CMK (cell line): ENCODE measurements at regions not wholly inside any gene's neighbourhood (a gene's known extent, or its start where the extent isn't known, plus 50 kb on each side); places are given as distances from the start of the nearest gene placed in this dataset.
"Not testable (repeated sequence)": the region's sequence is repeated elsewhere in the genome, so short reads cannot be mapped to it uniquely, and the experiment has no call there.

ENCODE experiments used
- DNase-seq: peaks from one replicate; pipeline ENCODE4 v3.0.0-alpha.2; 2010; ENCODE audit warnings: low read depth

- no peak for DNase-seq
Measured at GRCh38 chr9:3773362-3774060, 247.7 kb upstream of the RFX3 start.

- no peak for DNase-seq
Measured at GRCh38 chr9:3769646-3770045, 243.8 kb upstream of the RFX3 start.

GRCh38 chr9:3768712-3769457 lies 243.1 kb upstream of the RFX3 start:
- DNase-seq: no peak

GRCh38 chr9:3768286-3768685 lies 242.5 kb upstream of the RFX3 start:
- DNase-seq: no peak

- no peak for DNase-seq
Measured at GRCh38 chr9:3762076-3762475, 236.3 kb upstream of the RFX3 start.

GRCh38 chr9:3760031-3760430 lies 234.2 kb upstream of the RFX3 start:
- DNase-seq: no peak

GRCh38 chr9:3758816-3759576 lies 233.2 kb upstream of the RFX3 start:
- no peak for DNase-seq

- DNase-seq: no peak
Measured at GRCh38 chr9:3756071-3756470, 230.3 kb upstream of the RFX3 start.

GRCh38 chr9:3751125-3751758 lies 225.4 kb upstream of the RFX3 start:
- DNase-seq: no peak

- no peak for DNase-seq
Measured at GRCh38 chr9:3750321-3750720, 224.5 kb upstream of the RFX3 start.

- no peak for DNase-seq
Measured at GRCh38 chr9:3746296-3747275, 220.8 kb upstream of the RFX3 start.

- DNase-seq: no peak
Measured at GRCh38 chr9:3743901-3744413, 218.2 kb upstream of the RFX3 start.

- no peak for DNase-seq
Measured at GRCh38 chr9:3742586-3742985, 216.8 kb upstream of the RFX3 start.

GRCh38 chr9:3741729-3742128 lies 215.9 kb upstream of the RFX3 start:
- no peak for DNase-seq

- no peak for DNase-seq
Measured at GRCh38 chr9:3740690-3741419, 215.1 kb upstream of the RFX3 start.

- no peak for DNase-seq
Measured at GRCh38 chr9:3736161-3736560, 210.4 kb upstream of the RFX3 start.

- DNase-seq: no peak
Measured at GRCh38 chr9:3735251-3735650, 209.4 kb upstream of the RFX3 start.

GRCh38 chr9:3733527-3734262 lies 207.9 kb upstream of the RFX3 start:
- not testable (repeated sequence) for DNase-seq

GRCh38 chr9:3733039-3733408 lies 207.2 kb upstream of the RFX3 start:
- no peak for DNase-seq
